CD14-positive monocyte (primary cell): ENCODE measurements at regions not wholly inside any gene's neighbourhood (a gene's known extent, or its start where the extent isn't known, plus 50 kb on each side); places are given as distances from the start of the nearest gene placed in this dataset.

Experiments used
- DNase-seq, 3 donors: peaks; one replicate each; pipeline ENCODE4 v3.0.0-alpha.2; 2011 to 2022
- H2AFZ ChIP-seq: 2 replicates; pipeline ENCODE4 v1.6.0; 2012; ENCODE audit warnings: mild to moderate bottlenecking, low read depth, low read length, inconsistent platforms; ENCODE audit not compliant: insufficient read depth, poor library complexity, severe bottlenecking
- H3K27ac ChIP-seq, 2 donors: 1 replicate in 1 of 2; 2 replicates in 1 of 2; pipeline ENCODE4 v1.5.1; 2012 to 2013; ENCODE audit warnings: low read length in 2 of 2, control low read depth in 1 of 2, inconsistent platforms in 1 of 2, low read depth in 1 of 2, mild to moderate bottlenecking in 1 of 2
- H3K27me3 ChIP-seq, 2 donors: one replicate each; pipeline versions ENCODE4 v1.6.0 to v1.6.1; 2011 to 2013; ENCODE audit warnings: low read length in 2 of 2; ENCODE audit not compliant: control insufficient read depth in 2 of 2, insufficient read depth in 2 of 2
- H3K36me3 ChIP-seq, 2 donors: replicated peaks in 1 of 2; 1 replicate in 1 of 2; 2 replicates in 1 of 2; pipeline versions ENCODE4 v1.5.1 to v1.6.1; 2012 to 2013; ENCODE audit warnings: low read length in 2 of 2, control low read depth in 1 of 2, inconsistent platforms in 1 of 2, mild to moderate bottlenecking in 1 of 2; ENCODE audit not compliant: insufficient read depth in 2 of 2, control insufficient read depth in 1 of 2
- H3K4me1 ChIP-seq, 2 donors: 1 replicate in 1 of 2; 2 replicates in 1 of 2; pipeline versions ENCODE4 v1.5.1 to v1.6.1; 2012 to 2013; ENCODE audit warnings: low read length in 2 of 2, control low read depth in 1 of 2, inconsistent platforms in 1 of 2, mild to moderate bottlenecking in 1 of 2, moderate library complexity in 1 of 2; ENCODE audit not compliant: insufficient read depth in 2 of 2, control insufficient read depth in 1 of 2
- H3K4me2 ChIP-seq: replicated peaks from 2 replicates; pipeline ENCODE3; 2012; ENCODE audit warnings: low read length, moderate library complexity, mild to moderate bottlenecking; ENCODE audit not compliant: poor library complexity, severe bottlenecking; ENCODE audit errors: extremely low read depth
- H3K4me3 ChIP-seq, 3 experiments: fragments of 200-600 bp in 1 of 3; sonication (generic) in 1 of 3; replicated peaks in 1 of 3; 1 replicate in 2 of 3; 2 replicates in 1 of 3; pipeline ENCODE4 v1.5.1; 2011 to 2013; ENCODE audit warnings: low read length in 3 of 3, mild to moderate bottlenecking in 3 of 3, control low read depth in 2 of 3, low read depth in 2 of 3, inconsistent platforms in 1 of 3, moderate library complexity in 1 of 3
- H3K79me2 ChIP-seq: 2 replicates; pipeline ENCODE4 v1.6.0; 2012; ENCODE audit warnings: mild to moderate bottlenecking, control low read depth, inconsistent platforms, low read length, moderate library complexity; ENCODE audit not compliant: insufficient read depth
- H3K9ac ChIP-seq: 2 replicates; pipeline ENCODE4 v1.6.0; 2017; ENCODE audit warnings: low read length, mild to moderate bottlenecking; ENCODE audit not compliant: insufficient read depth, poor library complexity, severe bottlenecking
- H3K9me3 ChIP-seq, 2 donors: replicated peaks in 1 of 2; 1 replicate in 1 of 2; 2 replicates in 1 of 2; pipeline versions ENCODE4 v1.5.1 to v1.6.1; 2012 to 2013; ENCODE audit warnings: low read length in 2 of 2, control low read depth in 1 of 2; ENCODE audit not compliant: control insufficient read depth in 1 of 2, insufficient read depth in 1 of 2
- H4K20me1 ChIP-seq: 2 replicates; pipeline ENCODE4 v1.6.0; 2012; ENCODE audit warnings: mild to moderate bottlenecking, low read length, control low read depth, moderate library complexity; ENCODE audit not compliant: insufficient read depth
- H3K27ac Mint-ChIP-seq, 7 donors: one replicate each; pipeline ENCODE4 v1.8.0; 2020; ENCODE audit warnings: mild to moderate bottlenecking in 7 of 7, mixed read lengths in 7 of 7, moderate library complexity in 6 of 7, inconsistent platforms in 2 of 7
- H3K27me3 Mint-ChIP-seq, 3 donors: one replicate each; pipeline ENCODE4 v1.8.0; 2021 to 2022; ENCODE audit warnings: low read depth in 3 of 3, mild to moderate bottlenecking in 3 of 3, mixed read lengths in 3 of 3, moderate library complexity in 3 of 3, inconsistent platforms in 1 of 3
- H3K36me3 Mint-ChIP-seq, 2 donors: one replicate each; pipeline ENCODE4 v1.8.0; 2020; ENCODE audit warnings: mixed read lengths in 2 of 2, inconsistent platforms in 1 of 2, mild to moderate bottlenecking in 1 of 2
- H3K4me1 Mint-ChIP-seq: one replicate; pipeline ENCODE4 v1.8.0; 2020; ENCODE audit warnings: mild to moderate bottlenecking, mixed read lengths
- H3K4me3 Mint-ChIP-seq, 2 donors: one replicate each; pipeline ENCODE4 v1.8.0; 2020; ENCODE audit warnings: mild to moderate bottlenecking in 2 of 2, mixed read lengths in 2 of 2, moderate library complexity in 1 of 2
- H3K9me3 Mint-ChIP-seq, 7 donors: one replicate each; pipeline ENCODE4 v1.8.0; 2020 to 2022; ENCODE audit warnings: mixed read lengths in 7 of 7, mild to moderate bottlenecking in 6 of 7, moderate library complexity in 6 of 7, inconsistent platforms in 2 of 7
- WGBS: methylation state at CpG from one replicate; pipeline ENCODE4 v1.1.5; 2013; ENCODE audit warnings: missing lambda C conversion rate; ENCODE audit not compliant: insufficient coverage; 5-methylcytosine and 5-hydroxymethylcytosine counted together
- intact Hi-C, 2 donors: fragments of 100-400 bp; cut with micrococcal nuclease; formaldehyde crosslinking; loops; one replicate each; pipeline versions ENCODE4 v1.15.0 to v1.15.1; 2023
- TF ChIP-seq, protein P1 (sequence below): fragments of 200-600 bp; IDR thresholded peaks from one replicate; pipeline ENCODE4 v1.8.0; 2022; ENCODE audit warnings: antibody characterized with exemption, mild to moderate bottlenecking

DNA sequence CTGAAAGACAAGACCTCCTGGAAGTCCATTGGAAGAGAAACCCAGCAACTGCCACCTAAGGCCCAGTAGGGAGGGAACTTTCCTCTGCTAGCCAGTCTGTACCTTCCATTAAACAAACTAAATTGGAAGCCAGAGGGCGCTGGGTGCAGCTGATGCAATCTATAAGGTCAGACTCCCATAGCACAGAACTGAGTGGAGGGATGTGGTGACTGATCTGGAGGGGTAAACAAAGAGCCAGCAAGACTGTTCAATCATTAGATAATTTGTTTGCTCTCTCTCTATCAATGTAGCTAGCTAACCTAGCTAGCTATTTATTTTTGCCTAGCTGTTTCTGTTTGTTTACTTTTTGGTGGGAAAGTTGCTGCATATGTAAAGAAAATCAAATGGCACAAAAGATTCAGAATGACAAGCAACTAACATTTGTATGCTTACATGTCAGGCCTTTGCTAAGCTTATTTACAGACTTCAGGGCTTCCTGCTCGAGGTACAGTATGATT, 291.8 kb upstream of the DAB2 start:
- H3K36me3 Mint-ChIP-seq: no peaks in the 10 kb centered on the region
- Histone ChIP-seq H4K20me1 (no peaks in the 10 kb centered on the region), H3K27me3 (no peaks in the 10 kb centered on the region), H3K9me3 (no peaks in the 10 kb centered on the region), H3K36me3 (no peaks in the 10 kb centered on the region), H3K4me1 (peaks cover 0 to 3% of the 10 kb centered on the region in 2 donors), H3K79me2 (no peaks in the 10 kb centered on the region), H2AFZ (no peak overlapping the region), H3K9ac (no peak overlapping the region), H3K4me3 (no peak overlapping the region), H3K27ac (no peak overlapping the region), H3K4me2 (no peak overlapping the region)
- peak; percentile 10 to 33 (median 29) for DNase-seq
- TF ChIP-seq, protein P1, sequence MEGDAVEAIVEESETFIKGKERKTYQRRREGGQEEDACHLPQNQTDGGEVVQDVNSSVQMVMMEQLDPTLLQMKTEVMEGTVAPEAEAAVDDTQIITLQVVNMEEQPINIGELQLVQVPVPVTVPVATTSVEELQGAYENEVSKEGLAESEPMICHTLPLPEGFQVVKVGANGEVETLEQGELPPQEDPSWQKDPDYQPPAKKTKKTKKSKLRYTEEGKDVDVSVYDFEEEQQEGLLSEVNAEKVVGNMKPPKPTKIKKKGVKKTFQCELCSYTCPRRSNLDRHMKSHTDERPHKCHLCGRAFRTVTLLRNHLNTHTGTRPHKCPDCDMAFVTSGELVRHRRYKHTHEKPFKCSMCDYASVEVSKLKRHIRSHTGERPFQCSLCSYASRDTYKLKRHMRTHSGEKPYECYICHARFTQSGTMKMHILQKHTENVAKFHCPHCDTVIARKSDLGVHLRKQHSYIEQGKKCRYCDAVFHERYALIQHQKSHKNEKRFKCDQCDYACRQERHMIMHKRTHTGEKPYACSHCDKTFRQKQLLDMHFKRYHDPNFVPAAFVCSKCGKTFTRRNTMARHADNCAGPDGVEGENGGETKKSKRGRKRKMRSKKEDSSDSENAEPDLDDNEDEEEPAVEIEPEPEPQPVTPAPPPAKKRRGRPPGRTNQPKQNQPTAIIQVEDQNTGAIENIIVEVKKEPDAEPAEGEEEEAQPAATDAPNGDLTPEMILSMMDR: peak; percentile 51
- no CpG with 5 or more reads among the region's 2 CpGs for WGBS
- H3K9me3 Mint-ChIP-seq: no peaks in the 10 kb centered on the region
- H3K27ac Mint-ChIP-seq: no peak overlapping the region
- peaks cover 0 to 2% (median 0%) of the 10 kb centered on the region in 3 donors for H3K27me3 Mint-ChIP-seq
- H3K4me3 Mint-ChIP-seq: no peak overlapping the region
- peaks cover 6% of the 10 kb centered on the region for H3K4me1 Mint-ChIP-seq
- intact Hi-C loops: loop anchor here (5.0 to 10.0 kb wide), 3 partner anchors 1016 to 1158 kb away; no protein-coding TSS in a partner anchor

DNA sequence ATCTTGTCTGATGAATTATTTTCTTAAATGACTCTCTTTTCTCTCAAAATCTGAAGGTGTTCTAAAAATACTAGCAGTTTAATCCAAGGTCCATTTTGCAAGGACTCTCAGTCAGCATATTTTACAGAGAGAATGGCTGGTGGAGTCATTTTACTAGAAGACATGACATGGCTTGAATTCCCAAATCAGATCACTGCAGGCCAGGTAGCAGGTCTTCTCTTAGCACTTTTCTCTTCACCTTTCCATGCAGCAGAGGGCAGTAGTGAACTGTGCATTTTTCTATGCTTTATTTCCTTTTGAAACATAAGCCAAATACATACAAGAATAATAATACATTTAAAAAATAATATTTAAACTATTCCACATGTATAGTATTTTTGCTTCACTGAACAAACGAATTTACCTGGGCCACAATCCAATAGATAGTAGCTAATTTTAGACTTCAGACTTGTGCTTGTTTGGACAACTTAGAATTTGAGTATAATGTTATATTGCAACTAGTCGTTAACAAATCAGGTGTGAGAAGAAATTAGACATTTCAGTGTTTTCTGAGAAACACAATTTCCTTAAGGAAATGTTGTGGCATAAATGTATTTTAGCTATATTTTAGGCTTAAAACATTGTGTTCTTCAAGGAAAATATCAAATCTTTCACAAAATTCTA, 289.4 kb upstream of the DAB2 start:
- no peaks in the 10 kb centered on the region for H3K36me3 Mint-ChIP-seq
- Histone ChIP-seq H3K36me3 (no peaks in the 10 kb centered on the region), H4K20me1 (no peaks in the 10 kb centered on the region), H3K9me3 (no peaks in the 10 kb centered on the region), H3K27me3 (no peaks in the 10 kb centered on the region), H3K4me2 (no peak overlapping the region), H2AFZ (no peak overlapping the region), H3K79me2 (no peaks in the 10 kb centered on the region), H3K4me1 (peaks cover 0 to 3% of the 10 kb centered on the region in 2 donors), H3K27ac (no peak overlapping the region), H3K9ac (no peak overlapping the region), H3K4me3 (no peak overlapping the region)
- peak; percentile 19 to 46 (median 40) for DNase-seq
- TF ChIP-seq, protein P1: peak; percentile 74
- no peak overlapping the region for H3K4me3 Mint-ChIP-seq
- no peaks in the 10 kb centered on the region for H3K9me3 Mint-ChIP-seq
- intact Hi-C loops: loop anchor here (10.0 kb wide), 2 partner anchors 1021 to 1161 kb away; no protein-coding TSS in a partner anchor
- peaks cover 0 to 2% (median 0%) of the 10 kb centered on the region in 3 donors for H3K27me3 Mint-ChIP-seq
- H3K4me1 Mint-ChIP-seq: peaks cover 6% of the 10 kb centered on the region
- H3K27ac Mint-ChIP-seq: peak overlapping the region in 2 of 7 donors; percentile 10 to 21
- no CpG with 5 or more reads among the region's 2 CpGs for WGBS
